HG03108 (cell line): ENCODE measurements at regions not wholly inside any gene's neighbourhood (a gene's known extent, or its start where the extent isn't known, plus 50 kb on each side); places are given as distances from the start of the nearest gene placed in this dataset.
"Not testable (repeated sequence)": the region's sequence is repeated elsewhere in the genome, so short reads cannot be mapped to it uniquely, and the experiment has no call there.

ENCODE experiments used
- ATAC-seq: cut with Tn5 transposase; IDR thresholded peaks from one replicate; pipeline ENCODE4 v1.9.1; 2021; ENCODE audit warnings: moderate library complexity; ENCODE audit not compliant: unreplicated experiment

- no peak for ATAC-seq
Measured at GRCh38 chr10:8334631-8335030, 280.1 kb downstream of the GATA3 start.

GRCh38 chr10:8336629-8337331 is 282.3 kb downstream of the GATA3 start:
- no peak for ATAC-seq

GRCh38 chr10:8337332-8337651 is 282.8 kb downstream of the GATA3 start:
- no peak for ATAC-seq

- no peak for ATAC-seq
Measured at GRCh38 chr10:8338177-8338766, 283.8 kb downstream of the GATA3 start.

- no peak for ATAC-seq
Measured at GRCh38 chr10:8344756-8345155, 290.3 kb downstream of the GATA3 start.

GRCh38 chr10:8346861-8347260 is 292.4 kb downstream of the GATA3 start:
- no peak for ATAC-seq

GRCh38 chr10:8347614-8348013 is 293.1 kb downstream of the GATA3 start:
- ATAC-seq = not testable (repeated sequence)

- ATAC-seq = no peak
Measured at GRCh38 chr10:8349610-8350249, 295.2 kb downstream of the GATA3 start.

- no peak for ATAC-seq
Measured at GRCh38 chr10:8350250-8350967, 295.9 kb downstream of the GATA3 start.

GRCh38 chr10:8352171-8353075 is 297.9 kb downstream of the GATA3 start:
- ATAC-seq = no peak

- ATAC-seq = no peak
Measured at GRCh38 chr10:8356283-8356682, 301.8 kb downstream of the GATA3 start.

GRCh38 chr10:8359467-8359866 is 305.0 kb downstream of the GATA3 start:
- no peak for ATAC-seq

- ATAC-seq = no peak
Measured at GRCh38 chr10:8360365-8360764, 305.9 kb downstream of the GATA3 start.

- no peak for ATAC-seq
Measured at GRCh38 chr10:8360814-8361509, 306.5 kb downstream of the GATA3 start.

GRCh38 chr10:8361510-8361844 is 307.0 kb downstream of the GATA3 start:
- ATAC-seq = no peak

GRCh38 chr10:8365935-8366911 is 311.7 kb downstream of the GATA3 start:
- no peak for ATAC-seq

- not testable (repeated sequence) for ATAC-seq
Measured at GRCh38 chr10:8367672-8368411, 313.4 kb downstream of the GATA3 start.

GRCh38 chr10:8369666-8370065 is 315.2 kb downstream of the GATA3 start:
- peak; percentile 58 for ATAC-seq
